ENCODE measurements at regions not wholly inside any gene's neighbourhood (a gene's known extent, or its start where the extent isn't known, plus 50 kb on each side); places are given as distances from the start of the nearest gene placed in this dataset.

GRCh38 chr5:164346785-164347630 is 841.6 kb downstream of the MAT2B start:
- Histone ChIP-seq H3K79me2 (ENCODE audit: control insufficient read depth, insufficient read depth, low read length, poor library complexity) (no peaks in the 10 kb centered on the region), H3K4me2 (ENCODE audit: low read length) (no peak overlapping the region), H3K4ac (ENCODE audit: low read depth, low read length) (no peak overlapping the region), H2AFZ (ENCODE audit: insufficient read depth, low read length, poor library complexity) (no peak overlapping the region), H3K23ac (ENCODE audit: low read length) (no peak overlapping the region), H3K18ac (ENCODE audit: low read length) (no peak overlapping the region), H3K14ac (ENCODE audit: low read length) (no peak overlapping the region), H3K79me1 (ENCODE audit: low read length) (no peaks in the 10 kb centered on the region), H3K9me3 (ENCODE audit: insufficient read depth, low read depth, low read length) (no peaks in the 10 kb centered on the region), H3K9ac (ENCODE audit: low read length) (no peak overlapping the region), H2BK12ac (ENCODE audit: low read length) (no peak overlapping the region), H3K36me3 (ENCODE audit: control insufficient read depth in 1 of 2, insufficient read depth in 2 of 2, low read length in 2 of 2) (no peaks in the 10 kb centered on the region), H2AK5ac (ENCODE audit: low read length) (no peak overlapping the region), H4K8ac (ENCODE audit: low read depth, low read length) (no peak overlapping the region), H4K12ac (ENCODE audit: low read depth, low read length) (no peak overlapping the region), H2BK5ac (ENCODE audit: low read depth, low read length, poor library complexity) (no peak overlapping the region), H3K4me3 (ENCODE audit: low read depth, low read length) (no peak overlapping the region), H2BK120ac (ENCODE audit: insufficient read depth, low read length, poor library complexity) (no peak overlapping the region), H4K91ac (ENCODE audit: low read depth, low read length) (no peak overlapping the region), H3K27ac (ENCODE audit: low read depth, low read length) (no peak overlapping the region), H3K27me3 (ENCODE audit: insufficient read depth, low read length) (no peaks in the 10 kb centered on the region), H3K4me1 (ENCODE audit: control insufficient read depth in 1 of 2, insufficient read depth in 2 of 2, low read length in 2 of 2) (no peaks in the 10 kb centered on the region)
- no peak for DNase-seq
- no CpG with 5 or more reads among the region's 6 CpGs for WGBS (ENCODE audit: extremely low coverage, insufficient coverage, insufficient read length)

GRCh38 chr5:164350236-164350635 is 844.8 kb downstream of the MAT2B start:
- Histone ChIP-seq H2AFZ (ENCODE audit: insufficient read depth, low read length, poor library complexity) (no peak overlapping the region), H3K79me2 (ENCODE audit: control insufficient read depth, insufficient read depth, low read length, poor library complexity) (no peaks in the 10 kb centered on the region), H3K9ac (ENCODE audit: low read length) (no peak overlapping the region), H3K27me3 (ENCODE audit: insufficient read depth, low read length) (no peaks in the 10 kb centered on the region), H2BK120ac (ENCODE audit: insufficient read depth, low read length, poor library complexity) (no peak overlapping the region), H3K36me3 (ENCODE audit: control insufficient read depth in 1 of 2, insufficient read depth in 2 of 2, low read length in 2 of 2) (no peaks in the 10 kb centered on the region), H2AK5ac (ENCODE audit: low read length) (no peak overlapping the region), H3K9me3 (ENCODE audit: insufficient read depth, low read depth, low read length) (no peaks in the 10 kb centered on the region), H3K18ac (ENCODE audit: low read length) (no peak overlapping the region), H3K14ac (ENCODE audit: low read length) (no peak overlapping the region), H4K8ac (ENCODE audit: low read depth, low read length) (no peak overlapping the region), H3K23ac (ENCODE audit: low read length) (no peak overlapping the region), H3K4me2 (ENCODE audit: low read length) (no peak overlapping the region), H2BK5ac (ENCODE audit: low read depth, low read length, poor library complexity) (no peak overlapping the region), H3K4ac (ENCODE audit: low read depth, low read length) (no peak overlapping the region), H2BK12ac (ENCODE audit: low read length) (no peak overlapping the region), H3K27ac (ENCODE audit: low read depth, low read length) (no peak overlapping the region), H3K4me3 (ENCODE audit: low read depth, low read length) (no peak overlapping the region), H4K12ac (ENCODE audit: low read depth, low read length) (no peak overlapping the region), H3K79me1 (ENCODE audit: low read length) (no peaks in the 10 kb centered on the region), H4K91ac (ENCODE audit: low read depth, low read length) (no peak overlapping the region), H3K4me1 (ENCODE audit: control insufficient read depth in 1 of 2, insufficient read depth in 2 of 2, low read length in 2 of 2) (no peaks in the 10 kb centered on the region)
- no peak for DNase-seq
- WGBS (ENCODE audit: extremely low coverage, insufficient coverage, insufficient read length), result no CpG with 5 or more reads among the region's 1 CpG

DNA sequence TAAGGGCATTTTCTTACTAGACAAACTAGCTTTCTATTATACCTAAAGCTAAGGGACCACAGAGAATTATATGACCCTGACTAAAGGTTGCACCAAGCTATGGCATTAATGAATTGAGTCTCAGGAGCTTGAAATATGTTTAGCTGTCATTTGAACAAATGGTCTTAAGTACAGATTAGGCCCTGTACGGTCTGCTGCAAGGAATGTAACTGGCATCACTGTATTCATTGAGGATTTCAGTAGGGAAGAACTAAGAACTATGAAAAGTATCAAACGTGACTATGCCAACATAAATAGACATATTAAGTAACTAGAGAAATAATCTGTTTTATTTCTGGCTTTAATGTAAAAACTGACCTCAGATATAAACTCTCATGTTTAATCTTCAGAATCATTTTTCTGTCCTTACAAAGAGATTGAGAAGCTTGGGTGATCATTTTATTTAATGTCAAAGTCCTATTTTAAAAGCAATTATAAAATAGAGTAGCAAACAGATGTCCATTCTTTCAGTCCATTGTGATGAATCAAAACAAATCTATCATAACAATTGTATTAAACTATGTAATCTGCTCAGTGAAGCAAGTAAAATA is 845.9 kb downstream of the MAT2B start:
- no peaks in the 10 kb centered on the region for H3K36me3 ChIP-seq (ENCODE audit: control insufficient read depth in 1 of 2, insufficient read depth in 2 of 2, low read length in 2 of 2)
- H3K9me3 ChIP-seq (ENCODE audit: insufficient read depth, low read depth, low read length), result no peaks in the 10 kb centered on the region
- no peak overlapping the region for H3K14ac ChIP-seq (ENCODE audit: low read length)
- no peak overlapping the region for H2AFZ ChIP-seq (ENCODE audit: insufficient read depth, low read length, poor library complexity)
- no peaks in the 10 kb centered on the region for H3K27me3 ChIP-seq (ENCODE audit: insufficient read depth, low read length)
- no peak overlapping the region for H3K4ac ChIP-seq (ENCODE audit: low read depth, low read length)
- H2BK5ac ChIP-seq (ENCODE audit: low read depth, low read length, poor library complexity), result no peak overlapping the region
- H4K8ac ChIP-seq (ENCODE audit: low read depth, low read length), result no peak overlapping the region
- no peak overlapping the region for H4K12ac ChIP-seq (ENCODE audit: low read depth, low read length)
- H3K4me2 ChIP-seq (ENCODE audit: low read length), result no peak overlapping the region
- no peaks in the 10 kb centered on the region for H3K79me1 ChIP-seq (ENCODE audit: low read length)
- DNase-seq, result no peak
- no peak overlapping the region for H3K9ac ChIP-seq (ENCODE audit: low read length)
- no CpG with 5 or more reads among the region's 2 CpGs for WGBS (ENCODE audit: extremely low coverage, insufficient coverage, insufficient read length)
- H2BK120ac ChIP-seq (ENCODE audit: insufficient read depth, low read length, poor library complexity), result no peak overlapping the region
- no peak overlapping the region for H3K4me3 ChIP-seq (ENCODE audit: low read depth, low read length)
- H3K27ac ChIP-seq (ENCODE audit: low read depth, low read length), result no peak overlapping the region
- H3K4me1 ChIP-seq (ENCODE audit: control insufficient read depth in 1 of 2, insufficient read depth in 2 of 2, low read length in 2 of 2), result no peaks in the 10 kb centered on the region
- no peak overlapping the region for H2BK12ac ChIP-seq (ENCODE audit: low read length)
- no peaks in the 10 kb centered on the region for H3K79me2 ChIP-seq (ENCODE audit: control insufficient read depth, insufficient read depth, low read length, poor library complexity)
- H2AK5ac ChIP-seq (ENCODE audit: low read length), result no peak overlapping the region
- no peak overlapping the region for H3K18ac ChIP-seq (ENCODE audit: low read length)
- H4K91ac ChIP-seq (ENCODE audit: low read depth, low read length), result no peak overlapping the region
- no peak overlapping the region for H3K23ac ChIP-seq (ENCODE audit: low read length)

- no peak overlapping the region for H2AFZ ChIP-seq (ENCODE audit: insufficient read depth, low read length, poor library complexity)
- no peak overlapping the region for H3K27ac ChIP-seq (ENCODE audit: low read depth, low read length)
- no peaks in the 10 kb centered on the region for H3K4me1 ChIP-seq (ENCODE audit: control insufficient read depth in 1 of 2, insufficient read depth in 2 of 2, low read length in 2 of 2)
- no peak overlapping the region for H3K4me3 ChIP-seq (ENCODE audit: low read depth, low read length)
- H3K9me3 ChIP-seq (ENCODE audit: insufficient read depth, low read depth, low read length), result no peaks in the 10 kb centered on the region
- no peak overlapping the region for H4K12ac ChIP-seq (ENCODE audit: low read depth, low read length)
- H3K27me3 ChIP-seq (ENCODE audit: insufficient read depth, low read length), result no peaks in the 10 kb centered on the region
- no peak overlapping the region for H3K23ac ChIP-seq (ENCODE audit: low read length)
- H3K18ac ChIP-seq (ENCODE audit: low read length), result no peak overlapping the region
- no peak overlapping the region for H3K4me2 ChIP-seq (ENCODE audit: low read length)
- no peak overlapping the region for H2BK5ac ChIP-seq (ENCODE audit: low read depth, low read length, poor library complexity)
- H3K9ac ChIP-seq (ENCODE audit: low read length), result no peak overlapping the region
- no peak overlapping the region for H4K8ac ChIP-seq (ENCODE audit: low read depth, low read length)
- H3K79me1 ChIP-seq (ENCODE audit: low read length), result no peaks in the 10 kb centered on the region
- H2BK120ac ChIP-seq (ENCODE audit: insufficient read depth, low read length, poor library complexity), result no peak overlapping the region
- H2AK5ac ChIP-seq (ENCODE audit: low read length), result no peak overlapping the region
- no peaks in the 10 kb centered on the region for H3K36me3 ChIP-seq (ENCODE audit: control insufficient read depth in 1 of 2, insufficient read depth in 2 of 2, low read length in 2 of 2)
- no peaks in the 10 kb centered on the region for H3K79me2 ChIP-seq (ENCODE audit: control insufficient read depth, insufficient read depth, low read length, poor library complexity)
- no peak overlapping the region for H4K91ac ChIP-seq (ENCODE audit: low read depth, low read length)
- no CpG with 5 or more reads among the region's 2 CpGs for WGBS (ENCODE audit: extremely low coverage, insufficient coverage, insufficient read length)
- H2BK12ac ChIP-seq (ENCODE audit: low read length), result no peak overlapping the region
- H3K4ac ChIP-seq (ENCODE audit: low read depth, low read length), result no peak overlapping the region
- H3K14ac ChIP-seq (ENCODE audit: low read length), result no peak overlapping the region
- no peak for DNase-seq
Observed at GRCh38 chr5:164352695-164353094, 847.3 kb downstream of the MAT2B start.

All from trophoblast cell (in vitro differentiated cells and primary cell).